HUES6 (cell line): ENCODE measurements at regions not wholly inside any gene's neighbourhood (a gene's known extent, or its start where the extent isn't known, plus 50 kb on each side); places are given as distances from the start of the nearest gene placed in this dataset.

Experiments
- H3K27ac ChIP-seq: 2 replicates; pipeline ENCODE4 v1.7.0; 2013; ENCODE audit warnings: low read depth, mild to moderate bottlenecking, low read length, inconsistent platforms
- H3K27me3 ChIP-seq: 2 replicates; pipeline ENCODE4 v1.6.1; 2013; ENCODE audit warnings: low read length; ENCODE audit not compliant: control insufficient read depth, insufficient read depth
- H3K36me3 ChIP-seq: 2 replicates; pipeline ENCODE4 v1.6.1; 2013; ENCODE audit warnings: low read length; ENCODE audit not compliant: control insufficient read depth, insufficient read depth
- H3K4me1 ChIP-seq: 2 replicates; pipeline ENCODE4 v1.6.1; 2013; ENCODE audit warnings: low read length; ENCODE audit not compliant: control insufficient read depth, insufficient read depth
- H3K4me3 ChIP-seq: 2 replicates; pipeline ENCODE4 v1.5.1; 2013; ENCODE audit warnings: low read depth, low read length
- H3K9ac ChIP-seq: one replicate; pipeline ENCODE4 v1.6.1; 2013; ENCODE audit warnings: mild to moderate bottlenecking, low read length
- H3K9me3 ChIP-seq: 2 replicates; pipeline ENCODE4 v1.6.1; 2013; ENCODE audit warnings: low read depth, low read length; ENCODE audit not compliant: control insufficient read depth, insufficient read depth

DNA sequence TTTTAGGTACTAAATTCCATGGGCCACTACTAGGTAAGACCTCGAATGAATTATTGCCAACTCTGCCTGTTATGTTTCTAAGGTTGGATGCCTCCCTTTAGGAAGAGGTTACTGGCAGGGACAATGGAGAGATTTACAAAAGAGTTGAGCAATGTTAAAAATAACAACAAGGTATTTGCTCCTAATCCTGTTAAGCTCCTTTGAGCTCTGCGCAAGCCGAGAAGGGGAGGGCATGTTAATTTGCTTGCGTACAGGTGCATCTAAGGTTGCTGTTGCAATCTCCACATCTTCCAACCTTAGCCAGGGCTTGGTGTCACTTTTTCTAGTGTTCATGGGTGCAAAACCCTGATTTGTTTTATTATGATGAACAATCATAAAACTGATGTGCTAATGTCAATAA lies 161.5 kb upstream of the TPM1 start:
- no peak overlapping the region for H3K4me3 ChIP-seq
- H3K4me1 ChIP-seq = peaks cover under 1% of the 10 kb centered on the region; the same call in 1 of the 2 replicates
- H3K27ac ChIP-seq = no peak overlapping the region
- no peaks in the 10 kb centered on the region for H3K27me3 ChIP-seq
- no peaks in the 10 kb centered on the region for H3K9me3 ChIP-seq
- no peaks in the 10 kb centered on the region for H3K36me3 ChIP-seq
- no peak overlapping the region for H3K9ac ChIP-seq

DNA sequence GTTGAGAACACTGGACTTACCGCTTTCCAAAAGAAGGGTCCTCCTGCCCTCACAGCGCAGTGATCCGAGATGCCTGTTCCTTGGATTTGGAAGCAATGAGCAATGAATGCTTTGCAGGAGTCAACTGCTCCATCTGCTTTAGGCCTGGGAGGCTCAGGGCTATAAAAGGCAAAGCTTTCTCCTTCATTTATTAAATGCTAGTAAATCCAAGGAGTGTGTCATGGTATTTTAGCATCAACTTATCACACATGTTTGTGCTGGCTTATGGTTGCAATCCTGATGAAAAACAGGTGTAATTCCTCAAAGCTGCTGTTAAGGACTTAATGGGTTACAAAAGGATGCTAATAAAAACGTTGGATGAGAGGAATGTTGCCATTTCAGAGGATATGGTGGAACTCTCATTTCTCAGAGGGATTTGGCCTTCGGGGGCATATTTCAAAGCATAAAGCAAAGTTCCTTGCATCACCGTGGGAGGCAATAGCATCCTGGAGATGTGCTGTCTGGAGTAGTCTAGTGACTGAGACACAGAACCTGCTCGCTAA lies 158.5 kb upstream of the TPM1 start:
- Histone ChIP-seq H3K27me3 (no peaks in the 10 kb centered on the region), H3K4me1 (peaks cover 15% of the 10 kb centered on the region), H3K9me3 (no peaks in the 10 kb centered on the region), H3K9ac (no peak overlapping the region), H3K27ac (no peak overlapping the region), H3K4me3 (no peak overlapping the region), H3K36me3 (no peaks in the 10 kb centered on the region)

- H3K4me3 ChIP-seq = no peak overlapping the region
- H3K27ac ChIP-seq = no peak overlapping the region
- H3K36me3 ChIP-seq = no peaks in the 10 kb centered on the region
- no peaks in the 10 kb centered on the region for H3K9me3 ChIP-seq
- H3K4me1 ChIP-seq = peaks cover 15% of the 10 kb centered on the region
- H3K9ac ChIP-seq = no peak overlapping the region
- no peaks in the 10 kb centered on the region for H3K27me3 ChIP-seq
Observed at GRCh38 chr15:62886431-62887071, 156.0 kb upstream of the TPM1 start.

DNA sequence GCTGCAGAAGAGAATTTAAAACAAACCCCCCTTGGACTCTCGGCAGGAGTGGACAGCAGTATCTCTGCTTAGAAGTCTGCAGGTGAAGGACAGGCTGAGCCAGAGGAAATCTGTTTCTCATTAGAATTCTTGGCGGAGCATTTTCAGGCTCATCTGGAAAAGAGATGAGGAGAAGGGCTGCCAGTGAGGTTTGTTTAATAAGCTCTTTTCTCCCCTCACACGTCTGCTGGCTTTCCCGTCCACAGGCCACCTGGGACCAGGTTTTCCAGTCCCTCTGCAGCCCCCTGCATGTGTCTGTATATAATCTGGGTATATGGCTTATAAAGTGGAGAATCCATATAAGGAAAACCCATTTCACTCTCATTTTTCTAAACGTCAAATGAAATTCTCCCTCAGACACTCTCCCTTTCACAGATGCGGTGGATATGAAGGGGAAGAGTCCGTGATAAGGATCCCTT lies 155.4 kb upstream of the TPM1 start:
- Histone ChIP-seq H3K9ac (no peak overlapping the region), H3K36me3 (no peaks in the 10 kb centered on the region), H3K9me3 (no peaks in the 10 kb centered on the region), H3K27me3 (no peaks in the 10 kb centered on the region), H3K27ac (no peak overlapping the region), H3K4me3 (no peak overlapping the region), H3K4me1 (peaks cover 15% of the 10 kb centered on the region)

GRCh38 chr15:62888623-62889022 lies 153.9 kb upstream of the TPM1 start:
- peaks cover 15% of the 10 kb centered on the region for H3K4me1 ChIP-seq

DNA sequence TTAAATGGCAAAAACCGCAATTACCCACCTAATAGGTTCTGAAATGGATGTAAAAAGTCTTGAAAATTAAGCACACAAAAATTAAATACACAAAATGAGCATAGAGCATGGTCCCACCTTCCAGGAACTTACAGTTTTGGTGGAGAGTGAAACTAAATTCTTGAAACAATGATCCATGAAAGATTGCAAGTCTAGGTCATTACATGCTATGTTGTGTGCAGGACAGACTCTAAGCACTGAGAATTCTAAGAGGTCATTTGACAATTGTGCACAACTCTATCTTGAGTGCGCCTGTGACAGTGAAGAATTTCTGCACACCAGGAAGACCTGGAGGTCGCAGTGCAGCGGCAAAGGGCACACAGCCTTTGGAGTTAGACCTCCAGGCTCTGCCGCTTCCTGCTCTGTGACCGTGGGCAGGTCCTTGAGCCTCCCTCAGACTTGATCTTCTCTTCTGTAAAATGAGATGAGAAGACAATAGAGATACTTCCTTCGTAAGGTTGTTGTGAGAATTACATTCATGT lies 153.3 kb upstream of the TPM1 start:
- Histone ChIP-seq H3K36me3 (no peaks in the 10 kb centered on the region), H3K4me1 (peaks cover 15% of the 10 kb centered on the region), H3K4me3 (no peak overlapping the region), H3K9me3 (no peaks in the 10 kb centered on the region), H3K27me3 (no peaks in the 10 kb centered on the region), H3K9ac (no peak overlapping the region), H3K27ac (no peak overlapping the region)

More at GRCh38 chr15:62888623-62889022, 153.9 kb upstream of the TPM1 start:
- no peaks in the 10 kb centered on the region for H3K36me3 ChIP-seq
- H3K27ac ChIP-seq = no peak overlapping the region
- H3K9me3 ChIP-seq = no peaks in the 10 kb centered on the region
- no peak overlapping the region for H3K4me3 ChIP-seq
- H3K27me3 ChIP-seq = no peaks in the 10 kb centered on the region
- H3K9ac ChIP-seq = no peak overlapping the region

DNA sequence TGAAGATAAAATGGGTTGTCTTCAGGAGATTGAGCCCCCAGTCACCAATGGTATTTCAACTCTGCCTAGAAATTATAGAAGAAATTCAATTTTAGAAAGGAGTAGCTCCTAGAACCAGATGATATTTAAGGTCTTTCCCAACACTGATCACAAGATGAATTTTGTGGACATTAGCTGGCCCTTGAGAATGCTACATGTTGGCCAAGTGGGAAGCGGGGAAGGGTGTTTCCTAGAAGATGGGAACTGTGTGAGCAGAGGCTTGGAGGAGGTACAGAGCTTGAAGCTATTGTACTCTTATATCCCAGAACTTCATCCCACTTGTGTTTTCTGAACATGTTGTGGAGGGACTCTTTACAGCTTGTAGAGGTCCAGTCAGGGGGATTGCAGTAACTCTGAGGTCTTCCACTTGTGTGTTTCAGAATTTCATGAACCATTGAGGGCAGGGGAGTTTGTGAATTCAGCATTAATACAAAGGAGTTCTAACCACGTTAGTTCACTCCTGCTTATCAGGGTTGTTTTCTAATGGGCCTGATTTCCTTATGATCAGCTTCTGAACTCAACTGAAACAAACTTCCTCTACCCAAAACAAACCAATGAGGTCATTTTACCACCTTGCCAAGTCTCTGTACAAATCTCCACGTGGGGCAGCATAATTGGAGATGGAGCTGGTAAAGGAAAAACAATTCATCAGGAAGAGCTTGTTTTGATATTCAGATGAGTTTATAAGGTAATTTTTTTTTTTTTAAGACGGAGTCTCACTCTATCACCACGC lies 152.6 kb upstream of the TPM1 start:
- Histone ChIP-seq H3K4me3 (no peak overlapping the region), H3K4me1 (peaks cover 18% of the 10 kb centered on the region), H3K27me3 (no peaks in the 10 kb centered on the region), H3K36me3 (no peaks in the 10 kb centered on the region), H3K9ac (no peak overlapping the region), H3K27ac (no peak overlapping the region), H3K9me3 (no peaks in the 10 kb centered on the region)

DNA sequence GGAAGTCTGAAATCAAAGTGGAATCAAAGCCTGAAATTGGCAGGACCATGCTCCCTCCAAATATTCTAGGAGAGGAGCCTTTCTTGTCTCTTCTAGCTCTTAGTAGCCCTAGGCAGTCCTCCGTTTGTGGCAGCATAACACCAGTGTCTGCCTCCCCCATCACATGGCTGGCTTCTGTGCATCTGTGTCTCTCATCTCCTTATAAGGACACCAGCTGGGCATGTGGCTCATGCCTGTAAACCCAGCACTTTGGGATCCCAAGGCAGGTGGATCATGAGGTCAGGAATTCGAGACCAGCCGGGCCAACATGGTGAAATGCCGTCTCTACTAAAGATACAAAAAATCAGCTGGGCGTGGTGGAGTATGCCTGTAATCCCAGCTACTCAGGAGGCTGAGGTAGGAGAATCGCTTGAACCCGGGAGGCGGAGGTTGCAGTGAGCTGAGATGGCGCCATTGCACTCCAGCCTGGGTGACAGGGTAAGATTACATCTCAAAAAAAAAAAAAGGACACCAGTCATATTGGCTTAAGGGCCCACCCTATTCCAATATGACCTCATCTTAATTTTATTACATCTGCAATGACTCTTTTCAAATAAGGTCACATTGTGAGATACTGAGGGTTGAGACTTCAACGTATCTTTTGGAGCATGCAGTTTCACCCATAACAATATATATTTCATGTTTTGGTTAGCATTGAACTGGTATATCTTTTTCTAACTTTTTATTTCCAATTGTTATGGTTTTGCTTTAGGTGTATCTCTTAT lies 148.0 kb upstream of the TPM1 start:
- no peak overlapping the region for H3K4me3 ChIP-seq
- H3K27ac ChIP-seq = no peak overlapping the region
- H3K36me3 ChIP-seq = no peaks in the 10 kb centered on the region
- no peak overlapping the region for H3K9ac ChIP-seq
- H3K9me3 ChIP-seq = no peaks in the 10 kb centered on the region
- peaks cover 30% of the 10 kb centered on the region for H3K4me1 ChIP-seq
- H3K27me3 ChIP-seq = no peaks in the 10 kb centered on the region

GRCh38 chr15:62895139-62895866 lies 147.2 kb upstream of the TPM1 start:
- H3K27me3 ChIP-seq = no peaks in the 10 kb centered on the region
- peaks cover 30% of the 10 kb centered on the region for H3K4me1 ChIP-seq
- H3K9me3 ChIP-seq = no peaks in the 10 kb centered on the region
- no peaks in the 10 kb centered on the region for H3K36me3 ChIP-seq
- H3K9ac ChIP-seq = peak overlapping the region; percentile 12
- no peak overlapping the region for H3K4me3 ChIP-seq
- peak overlapping the region; percentile 63; the same call in 1 of the 2 replicates for H3K27ac ChIP-seq

DNA sequence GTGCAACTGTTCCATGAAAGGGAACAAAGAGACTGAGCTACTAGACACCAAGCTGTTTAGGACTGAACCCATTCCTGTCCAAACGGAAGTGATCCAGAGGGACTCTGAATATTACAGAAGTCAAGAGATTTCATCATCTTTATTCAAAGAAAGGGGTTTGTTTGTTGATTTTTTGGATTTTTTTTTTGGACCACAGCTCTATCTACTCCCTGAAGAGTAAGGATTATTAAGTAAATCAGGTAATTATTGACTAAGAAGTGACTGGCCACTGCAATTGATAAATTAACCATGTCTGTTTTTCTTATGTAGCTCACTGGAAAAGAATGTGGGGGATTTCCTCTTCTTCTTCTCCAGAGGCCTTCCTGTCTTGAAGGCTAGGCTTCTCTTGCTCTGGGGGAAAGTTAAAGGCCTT lies 146.6 kb upstream of the TPM1 start:
- no peaks in the 10 kb centered on the region for H3K27me3 ChIP-seq
- no peaks in the 10 kb centered on the region for H3K36me3 ChIP-seq
- H3K4me1 ChIP-seq = peaks cover 30% of the 10 kb centered on the region
- no peak overlapping the region for H3K4me3 ChIP-seq
- H3K9ac ChIP-seq = peak overlapping the region; percentile 12
- peak overlapping the region; percentile 63; the same call in 1 of the 2 replicates for H3K27ac ChIP-seq
- H3K9me3 ChIP-seq = no peaks in the 10 kb centered on the region
